HT1080 (cell line): ENCODE measurements at regions not wholly inside any gene's neighbourhood (a gene's known extent, or its start where the extent isn't known, plus 50 kb on each side); places are given as distances from the start of the nearest gene placed in this dataset.

Source experiments
- DNase-seq: peaks from one replicate; pipeline ENCODE4 v3.0.0-alpha.2; 2015; ENCODE audit warnings: low read depth

GRCh38 chr1:167145965-167146364, 52.1 kb downstream of the STYXL2 start:
- no peak for DNase-seq

- no peak for DNase-seq
Measured at GRCh38 chr1:167146903-167147539, 53.1 kb downstream of the STYXL2 start.

- no peak for DNase-seq
Measured at GRCh38 chr1:167148421-167148820, 54.5 kb downstream of the STYXL2 start.

GRCh38 chr1:167149793-167150491, 56.1 kb downstream of the STYXL2 start:
- DNase-seq: no peak

GRCh38 chr1:167150492-167150833, 56.6 kb downstream of the STYXL2 start:
- no peak for DNase-seq

GRCh38 chr1:167152192-167152876, 58.5 kb downstream of the STYXL2 start:
- no peak for DNase-seq

GRCh38 chr1:167156466-167156865, 62.6 kb downstream of the STYXL2 start:
- DNase-seq: no peak

- DNase-seq: no peak
Measured at GRCh38 chr1:167157114-167157513, 63.2 kb downstream of the STYXL2 start.

- no peak for DNase-seq
Measured at GRCh38 chr1:167158111-167158812, 62.4 kb upstream of the POU2F1 start.

- DNase-seq: peak; percentile 14
Measured at GRCh38 chr1:167158813-167159275, 61.8 kb upstream of the POU2F1 start.

- DNase-seq: no peak
Measured at GRCh38 chr1:167159782-167160181, 60.9 kb upstream of the POU2F1 start.

- DNase-seq: peak; percentile 76
Measured at GRCh38 chr1:167161242-167161641, 59.4 kb upstream of the POU2F1 start.

- DNase-seq: no peak
Measured at GRCh38 chr1:167161762-167162161, 58.9 kb upstream of the POU2F1 start.

- DNase-seq: no peak
Measured at GRCh38 chr1:167165219-167165618, 55.5 kb upstream of the POU2F1 start.

- peak; percentile 5 for DNase-seq
Measured at GRCh38 chr1:167165948-167166689, 54.6 kb upstream of the POU2F1 start.

- DNase-seq: no peak
Measured at GRCh38 chr1:167166690-167167075, 54.0 kb upstream of the POU2F1 start.

- DNase-seq: no peak
Measured at GRCh38 chr1:167168424-167168823, 52.3 kb upstream of the POU2F1 start.

- peak; percentile 39 for DNase-seq
Measured at GRCh38 chr1:167169642-167170041, 51.0 kb upstream of the POU2F1 start.
